B cell (primary cell): ENCODE measurements at regions not wholly inside any gene's neighbourhood (a gene's known extent, or its start where the extent isn't known, plus 50 kb on each side); places are given as distances from the start of the nearest gene placed in this dataset.

Experiments used
- ATAC-seq: fragments of 200-7000 bp; cut with Tn5 transposase; one replicate; pipeline ENCODE4 v1.10.0; 2021; ENCODE audit warnings: low read depth, mild to moderate bottlenecking, moderate number of reproducible peaks, moderate library complexity
- CTCF ChIA-PET: fragments of 350-600 bp; sonication (Branson Sonifier 250); formaldehyde crosslinking; loops from one replicate; lab custom pipeline; 2021; ENCODE audit warnings: antibody characterized with exemption, inconsistent platforms; lab: Charles Lee
- POLR2A ChIA-PET: fragments of 350-600 bp; sonication (Branson Sonifier 250); formaldehyde crosslinking; loops from one replicate; lab custom pipeline; 2021; ENCODE audit warnings: antibody characterized with exemption; lab: Charles Lee
- DNase-seq: peaks from one replicate; pipeline ENCODE4 v3.0.0; 2013
- H2AFZ ChIP-seq: 2 replicates; pipeline ENCODE4 v1.6.1; 2012; ENCODE audit warnings: mild to moderate bottlenecking, low read depth, low read length; ENCODE audit not compliant: insufficient read depth, poor library complexity, severe bottlenecking
- H3K27ac ChIP-seq, 2 donors: 1 replicate in 1 of 2; 2 replicates in 1 of 2; pipeline ENCODE4 v1.5.1; 2012 to 2013; ENCODE audit warnings: low read length in 2 of 2, mild to moderate bottlenecking in 2 of 2, moderate library complexity in 1 of 2
- H3K27me3 ChIP-seq, 4 experiments: fragments of 200-600 bp in 1 of 4; sonication (generic) in 1 of 4; replicated peaks in 1 of 4; 1 replicate in 2 of 4; 2 replicates in 2 of 4; pipeline versions ENCODE4 v1.6.1 to v1.7.0; 2013 to 2016; ENCODE audit warnings: low read length in 3 of 4, mild to moderate bottlenecking in 2 of 4, mixed read lengths in 1 of 4, moderate library complexity in 1 of 4; ENCODE audit not compliant: insufficient read depth in 4 of 4, control insufficient read depth in 3 of 4; ENCODE audit errors: control extremely low read depth in 1 of 4
- H3K36me3 ChIP-seq, 2 experiments: replicated peaks in 1 of 2; 1 replicate in 1 of 2; 2 replicates in 1 of 2; pipeline versions ENCODE4 v1.6.1 to v1.7.1; 2013; ENCODE audit warnings: low read length in 1 of 2; ENCODE audit not compliant: insufficient read depth in 2 of 2, control insufficient read depth in 1 of 2; ENCODE audit errors: control extremely low read depth in 1 of 2, extremely low read depth in 1 of 2
- H3K4me1 ChIP-seq, 2 donors: fragments of 200-600 bp in 1 of 2; sonication (generic) in 1 of 2; 1 replicate in 1 of 2; 2 replicates in 1 of 2; pipeline versions ENCODE4 v1.5.1 to v1.6.1; 2013 to 2017; ENCODE audit warnings: low read length in 2 of 2; ENCODE audit not compliant: control insufficient read depth in 2 of 2, insufficient read depth in 2 of 2
- H3K4me2 ChIP-seq: replicated peaks from 2 replicates; pipeline ENCODE3; 2012; ENCODE audit warnings: mild to moderate bottlenecking, low read depth, low read length; ENCODE audit not compliant: poor library complexity, severe bottlenecking
- H3K4me3 ChIP-seq, 5 experiments: fragments of 200-600 bp in 1 of 5; sonication (generic) in 1 of 5; 1 replicate in 3 of 5; 2 replicates in 2 of 5; pipeline versions ENCODE4 v1.5.1 to v1.7.0; 2011 to 2016; ENCODE audit warnings: low read length in 4 of 5, mild to moderate bottlenecking in 4 of 5, low read depth in 2 of 5, control low read depth in 1 of 5, moderate library complexity in 1 of 5; ENCODE audit not compliant: insufficient read depth in 1 of 5; ENCODE audit errors: control extremely low read depth in 1 of 5, extremely low read depth in 1 of 5
- H3K79me2 ChIP-seq: fragments of 200-600 bp; sonication (generic); one replicate; pipeline ENCODE4 v1.6.0; 2016; ENCODE audit warnings: low read length; ENCODE audit not compliant: control insufficient read depth, insufficient read depth
- H3K9ac ChIP-seq: fragments of 200-600 bp; sonication (generic); 2 replicates; pipeline ENCODE4 v1.6.1; 2017; ENCODE audit warnings: mild to moderate bottlenecking, low read length, moderate library complexity
- H3K9me3 ChIP-seq, 3 donors: one replicate each; pipeline versions ENCODE4 v1.6.1 to v1.7.1; 2013; ENCODE audit warnings: low read length in 2 of 3; ENCODE audit not compliant: control insufficient read depth in 2 of 3, insufficient read depth in 1 of 3; ENCODE audit errors: control extremely low read depth in 1 of 3
- H4K20me1 ChIP-seq: 2 replicates; pipeline ENCODE4 v1.6.0; 2012; ENCODE audit warnings: mild to moderate bottlenecking, low read length; ENCODE audit not compliant: insufficient read depth, control insufficient read depth, poor library complexity, severe bottlenecking
- H3K27ac Mint-ChIP-seq: one replicate; pipeline ENCODE4 v1.8.0; 2021; ENCODE audit warnings: mixed read lengths
- H3K27me3 Mint-ChIP-seq: one replicate; pipeline ENCODE4 v1.8.0; 2021; ENCODE audit warnings: mixed read lengths
- H3K4me1 Mint-ChIP-seq: one replicate; pipeline ENCODE4 v1.8.0; 2021; ENCODE audit warnings: mixed read lengths
- H3K4me3 Mint-ChIP-seq: one replicate; pipeline ENCODE4 v1.8.0; 2021; ENCODE audit warnings: mixed read lengths
- H3K9me3 Mint-ChIP-seq: one replicate; pipeline ENCODE4 v1.8.0; 2022; ENCODE audit warnings: mixed read lengths; ENCODE audit not compliant: insufficient read depth
- EZH2 ChIP-seq: IDR thresholded peaks from 2 replicates; pipeline ENCODE4 v1.6.1; 2012; ENCODE audit warnings: borderline replicate concordance, low read depth, mild to moderate bottlenecking, moderate library complexity, low read length; ENCODE audit not compliant: insufficient read depth, poor library complexity, severe bottlenecking
- WGBS: methylation state at CpG from one replicate; pipeline ENCODE4 v1.1.5; 2013; ENCODE audit warnings: missing lambda C conversion rate; ENCODE audit not compliant: insufficient coverage; 5-methylcytosine and 5-hydroxymethylcytosine counted together
- intact Hi-C: fragments of 100-400 bp; cut with micrococcal nuclease; formaldehyde crosslinking; loops from one replicate; pipeline ENCODE4 v1.10.0; 2022
- TF ChIP-seq, protein P1 (sequence below): fragments of 200-600 bp; IDR thresholded peaks from one replicate; pipeline ENCODE4 v1.8.0; 2022; ENCODE audit warnings: antibody characterized with exemption, mild to moderate bottlenecking

DNA sequence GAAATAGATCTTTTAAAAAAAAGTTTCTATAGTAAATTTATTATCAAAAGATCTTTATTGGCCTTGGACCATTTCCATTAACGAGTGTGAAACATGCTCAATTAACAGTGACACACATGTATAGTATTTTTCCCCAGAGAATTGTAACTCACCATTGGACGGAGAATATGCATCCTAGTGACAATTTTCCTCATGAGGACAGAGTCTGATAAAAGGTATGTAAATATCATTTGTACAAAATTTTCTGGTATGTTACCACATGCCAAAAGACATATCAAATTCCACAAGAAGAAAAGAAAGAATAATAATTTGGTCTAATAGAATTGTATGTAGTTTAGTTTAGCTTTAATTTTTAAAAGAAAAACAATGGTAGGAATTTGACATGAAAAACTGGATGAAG, 1096.0 kb upstream of the FLRT2 start:
- Histone ChIP-seq H3K4me3 (no peak overlapping the region), H2AFZ (no peak overlapping the region), H3K36me3 (no peaks in the 10 kb centered on the region), H3K79me2 (no peaks in the 10 kb centered on the region), H3K4me1 (no peaks in the 10 kb centered on the region), H3K27me3 (no peaks in the 10 kb centered on the region), H3K9me3 (no peaks in the 10 kb centered on the region), H3K9ac (no peak overlapping the region), H3K4me2 (no peak overlapping the region), H3K27ac (no peak overlapping the region), H4K20me1 (no peaks in the 10 kb centered on the region)
- no peaks in the 10 kb centered on the region for H3K4me1 Mint-ChIP-seq
- CTCF ChIA-PET: no interaction called here
- H3K9me3 Mint-ChIP-seq: peaks cover 16% of the 10 kb centered on the region
- POLR2A ChIA-PET: no interaction called here
- ATAC-seq: no peak
- no peaks in the 10 kb centered on the region for H3K27me3 Mint-ChIP-seq
- intact Hi-C loops: no loop called here
- no peak overlapping the region for H3K4me3 Mint-ChIP-seq
- TF ChIP-seq, protein P1, sequence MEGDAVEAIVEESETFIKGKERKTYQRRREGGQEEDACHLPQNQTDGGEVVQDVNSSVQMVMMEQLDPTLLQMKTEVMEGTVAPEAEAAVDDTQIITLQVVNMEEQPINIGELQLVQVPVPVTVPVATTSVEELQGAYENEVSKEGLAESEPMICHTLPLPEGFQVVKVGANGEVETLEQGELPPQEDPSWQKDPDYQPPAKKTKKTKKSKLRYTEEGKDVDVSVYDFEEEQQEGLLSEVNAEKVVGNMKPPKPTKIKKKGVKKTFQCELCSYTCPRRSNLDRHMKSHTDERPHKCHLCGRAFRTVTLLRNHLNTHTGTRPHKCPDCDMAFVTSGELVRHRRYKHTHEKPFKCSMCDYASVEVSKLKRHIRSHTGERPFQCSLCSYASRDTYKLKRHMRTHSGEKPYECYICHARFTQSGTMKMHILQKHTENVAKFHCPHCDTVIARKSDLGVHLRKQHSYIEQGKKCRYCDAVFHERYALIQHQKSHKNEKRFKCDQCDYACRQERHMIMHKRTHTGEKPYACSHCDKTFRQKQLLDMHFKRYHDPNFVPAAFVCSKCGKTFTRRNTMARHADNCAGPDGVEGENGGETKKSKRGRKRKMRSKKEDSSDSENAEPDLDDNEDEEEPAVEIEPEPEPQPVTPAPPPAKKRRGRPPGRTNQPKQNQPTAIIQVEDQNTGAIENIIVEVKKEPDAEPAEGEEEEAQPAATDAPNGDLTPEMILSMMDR: no peak
- TF ChIP-seq EZH2: no peak
- H3K27ac Mint-ChIP-seq: no peak overlapping the region
- no peak for DNase-seq
- WGBS: no CpG with 5 or more reads among the region's 2 CpGs

GRCh38 chr14:84435820-84436324, 1094.1 kb upstream of the FLRT2 start:
- Histone ChIP-seq H3K9ac (no peak overlapping the region), H4K20me1 (no peaks in the 10 kb centered on the region), H3K27me3 (no peaks in the 10 kb centered on the region), H3K4me1 (no peaks in the 10 kb centered on the region), H3K79me2 (no peaks in the 10 kb centered on the region), H3K27ac (no peak overlapping the region), H2AFZ (no peak overlapping the region), H3K36me3 (no peaks in the 10 kb centered on the region), H3K4me3 (no peak overlapping the region), H3K9me3 (peaks cover 0 to 2% (median 0%) of the 10 kb centered on the region in 3 donors), H3K4me2 (no peak overlapping the region)
- Mint-ChIP-seq H3K27ac (no peak overlapping the region), H3K4me3 (no peak overlapping the region), H3K4me1 (no peaks in the 10 kb centered on the region), H3K27me3 (no peaks in the 10 kb centered on the region), H3K9me3 (peaks cover 19% of the 10 kb centered on the region)
- DNase-seq (no peak), ATAC-seq (no peak)
- CTCF ChIA-PET: no interaction called here
- no CpG with 5 or more reads among the region's 1 CpG for whole genome bisulfite sequencing
- intact Hi-C loops: no loop called here
- POLR2A ChIA-PET: no interaction called here
- no peak for TF ChIP-seq EZH2
- TF ChIP-seq, protein P1: no peak
